Mucosa of descending colon (tissue), 3 donors: ENCODE measurements at regions not wholly inside any gene's neighbourhood (a gene's known extent, or its start where the extent isn't known, plus 50 kb on each side); places are given as distances from the start of the nearest gene placed in this dataset.

Experiments
- ATAC-seq: fragments of 200-7000 bp; cut with Tn5 transposase; one replicate; pipeline ENCODE4 v1.9.1; 2020; ENCODE audit warnings: mild to moderate bottlenecking, moderate library complexity
- DNase-seq, 3 donors: peaks; one replicate each; pipeline ENCODE4 v3.0.0-alpha.2; 2020
- H3K36me3 ChIP-seq: fragments of 200-600 bp; one replicate; pipeline ENCODE4 v1.8.0; 2021; ENCODE audit warnings: low read depth, mild to moderate bottlenecking
- H3K4me1 ChIP-seq: fragments of 200-600 bp; one replicate; pipeline ENCODE4 v1.8.0; 2021; ENCODE audit warnings: low read depth, mild to moderate bottlenecking
- H3K4me3 ChIP-seq: fragments of 200-600 bp; one replicate; pipeline ENCODE4 v1.8.0; 2021; ENCODE audit warnings: mild to moderate bottlenecking
- H3K9me3 ChIP-seq: fragments of 200-600 bp; one replicate; pipeline ENCODE4 v1.8.0; 2021; ENCODE audit warnings: mild to moderate bottlenecking
- intact Hi-C, 2 donors: fragments of 100-400 bp; cut with DNase I in 1 of 2; cut with micrococcal nuclease in 1 of 2; formaldehyde crosslinking; loops; one replicate each; pipeline versions ENCODE4 v1.11.0 to v1.11.1; 2022; cut with DNase I, micrococcal nuclease
- TF ChIP-seq, protein P1 (sequence below): fragments of 200-600 bp; IDR thresholded peaks from one replicate; pipeline ENCODE4 v1.8.0; 2022; ENCODE audit warnings: antibody characterized with exemption, mild to moderate bottlenecking
- donor health status: DM: no; HTN: no; CAD: no; lungs with moderate emphysema.
- donor health status: DM: no; HTN: no; CAD: no.
- donor health status: DM: no; HTN: yes; CAD: no.

DNA sequence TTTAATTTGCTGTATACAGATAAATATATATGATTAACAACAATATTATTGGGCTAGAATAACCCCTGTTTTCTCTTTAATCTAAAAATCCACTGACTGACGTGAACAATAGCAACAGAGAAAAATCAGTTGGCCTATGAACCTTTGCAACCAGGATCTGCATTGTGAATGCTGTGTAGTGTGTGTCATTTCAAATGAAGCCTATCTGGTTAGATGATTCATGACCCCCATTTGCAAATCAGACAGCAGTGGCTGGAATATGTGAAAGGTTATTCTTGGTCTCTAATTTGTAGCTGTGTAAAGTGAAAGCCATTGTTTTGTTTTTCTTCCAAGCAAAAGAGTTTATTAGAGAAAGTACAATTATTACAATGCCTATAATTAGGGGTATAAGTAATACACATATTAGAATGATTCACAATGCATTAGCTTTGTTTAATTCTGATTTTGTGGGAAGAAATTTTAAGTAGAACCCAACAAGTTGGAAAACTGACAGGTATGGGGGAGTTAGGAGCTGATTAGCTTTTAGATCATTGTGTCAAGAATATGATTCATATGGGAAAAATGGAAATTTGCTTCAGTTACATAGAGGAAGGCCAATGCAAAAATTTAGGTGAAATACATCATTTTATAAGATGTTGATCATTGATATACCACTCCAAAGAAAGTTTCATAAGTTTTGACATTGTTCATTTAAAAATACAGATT is 1362.2 kb upstream of the TMEFF2 start:
- Histone ChIP-seq H3K4me3 (no peak overlapping the region), H3K4me1 (no peaks in the 10 kb centered on the region), H3K36me3 (no peaks in the 10 kb centered on the region), H3K9me3 (no peaks in the 10 kb centered on the region)
- TF ChIP-seq, protein P1, sequence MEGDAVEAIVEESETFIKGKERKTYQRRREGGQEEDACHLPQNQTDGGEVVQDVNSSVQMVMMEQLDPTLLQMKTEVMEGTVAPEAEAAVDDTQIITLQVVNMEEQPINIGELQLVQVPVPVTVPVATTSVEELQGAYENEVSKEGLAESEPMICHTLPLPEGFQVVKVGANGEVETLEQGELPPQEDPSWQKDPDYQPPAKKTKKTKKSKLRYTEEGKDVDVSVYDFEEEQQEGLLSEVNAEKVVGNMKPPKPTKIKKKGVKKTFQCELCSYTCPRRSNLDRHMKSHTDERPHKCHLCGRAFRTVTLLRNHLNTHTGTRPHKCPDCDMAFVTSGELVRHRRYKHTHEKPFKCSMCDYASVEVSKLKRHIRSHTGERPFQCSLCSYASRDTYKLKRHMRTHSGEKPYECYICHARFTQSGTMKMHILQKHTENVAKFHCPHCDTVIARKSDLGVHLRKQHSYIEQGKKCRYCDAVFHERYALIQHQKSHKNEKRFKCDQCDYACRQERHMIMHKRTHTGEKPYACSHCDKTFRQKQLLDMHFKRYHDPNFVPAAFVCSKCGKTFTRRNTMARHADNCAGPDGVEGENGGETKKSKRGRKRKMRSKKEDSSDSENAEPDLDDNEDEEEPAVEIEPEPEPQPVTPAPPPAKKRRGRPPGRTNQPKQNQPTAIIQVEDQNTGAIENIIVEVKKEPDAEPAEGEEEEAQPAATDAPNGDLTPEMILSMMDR, result no peak
- intact Hi-C loops, result no loop called here
- no peak for ATAC-seq
- DNase-seq, result no peak

DNA sequence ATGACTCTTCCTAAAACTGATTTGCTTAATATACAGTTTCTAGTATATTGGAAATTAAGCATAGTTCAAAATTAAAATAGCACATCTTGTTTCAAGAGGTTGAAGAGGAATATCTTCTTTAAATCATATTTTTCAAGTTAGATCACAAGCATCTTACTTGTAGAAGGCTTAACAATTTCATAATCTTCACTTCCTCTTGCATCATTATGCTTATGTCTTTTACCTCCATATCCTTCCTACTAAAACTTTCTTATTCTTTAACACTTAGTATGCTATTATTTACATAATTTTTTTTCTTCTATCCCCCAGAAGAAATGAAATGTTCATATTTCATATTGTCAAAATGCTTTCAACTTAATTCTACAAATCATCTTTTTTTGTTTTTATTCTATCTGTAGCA is 1354.9 kb upstream of the TMEFF2 start:
- DNase-seq (no peak), ATAC-seq (no peak)
- Histone ChIP-seq H3K4me3 (no peak overlapping the region), H3K36me3 (no peaks in the 10 kb centered on the region), H3K4me1 (no peaks in the 10 kb centered on the region), H3K9me3 (no peaks in the 10 kb centered on the region)
- TF ChIP-seq, protein P1, result no peak
- intact Hi-C loops, result no loop called here

DNA sequence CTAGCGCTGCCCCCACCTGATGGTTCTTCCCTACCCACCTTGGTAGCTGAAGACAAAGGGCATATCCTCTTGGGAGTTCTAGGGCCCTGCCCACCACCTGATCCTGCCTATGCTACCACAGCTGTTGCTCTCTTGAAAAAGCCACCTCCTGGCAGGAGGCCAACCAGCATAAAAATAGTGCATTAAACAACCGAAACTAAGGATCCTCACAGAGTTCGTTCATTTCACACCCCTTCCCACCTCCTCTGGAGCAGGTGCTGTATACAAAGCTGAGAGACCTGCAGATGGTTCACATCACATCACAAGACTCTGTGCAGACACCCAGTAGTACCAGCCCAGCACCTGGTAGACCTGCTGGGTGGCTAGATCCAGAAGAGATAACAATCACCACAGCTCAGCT is 1348.0 kb upstream of the TMEFF2 start:
- DNase-seq, result no peak
- intact Hi-C loops, result no loop called here
- no peaks in the 10 kb centered on the region for H3K36me3 ChIP-seq
- H3K9me3 ChIP-seq, result no peaks in the 10 kb centered on the region
- H3K4me3 ChIP-seq, result no peak overlapping the region
- no peaks in the 10 kb centered on the region for H3K4me1 ChIP-seq
- TF ChIP-seq, protein P1, result no peak
- ATAC-seq, result no peak

DNA sequence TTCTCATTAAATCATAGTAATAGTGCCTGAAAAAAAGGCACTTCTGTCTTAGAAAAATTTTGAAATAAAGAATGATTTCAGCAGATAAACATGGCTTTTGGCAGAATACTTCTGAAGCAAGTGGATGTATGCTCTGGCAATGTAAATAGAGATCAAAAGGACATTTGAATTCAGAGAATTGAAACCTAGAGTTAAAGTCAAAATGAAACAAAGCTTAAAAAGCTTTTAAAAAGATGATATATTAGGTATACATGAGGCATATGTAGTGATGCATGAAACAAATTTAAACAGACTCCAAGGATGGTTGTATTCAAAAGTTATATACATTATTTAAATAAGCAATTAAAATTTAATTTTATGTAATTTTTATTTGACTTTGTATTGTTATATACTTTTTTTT is 1344.5 kb upstream of the TMEFF2 start:
- no peak for DNase-seq
- no peak overlapping the region for H3K4me3 ChIP-seq
- no peaks in the 10 kb centered on the region for H3K9me3 ChIP-seq
- no peaks in the 10 kb centered on the region for H3K4me1 ChIP-seq
- ATAC-seq, result no peak
- TF ChIP-seq, protein P1, result no peak
- H3K36me3 ChIP-seq, result no peaks in the 10 kb centered on the region
- intact Hi-C loops, result no loop called here

DNA sequence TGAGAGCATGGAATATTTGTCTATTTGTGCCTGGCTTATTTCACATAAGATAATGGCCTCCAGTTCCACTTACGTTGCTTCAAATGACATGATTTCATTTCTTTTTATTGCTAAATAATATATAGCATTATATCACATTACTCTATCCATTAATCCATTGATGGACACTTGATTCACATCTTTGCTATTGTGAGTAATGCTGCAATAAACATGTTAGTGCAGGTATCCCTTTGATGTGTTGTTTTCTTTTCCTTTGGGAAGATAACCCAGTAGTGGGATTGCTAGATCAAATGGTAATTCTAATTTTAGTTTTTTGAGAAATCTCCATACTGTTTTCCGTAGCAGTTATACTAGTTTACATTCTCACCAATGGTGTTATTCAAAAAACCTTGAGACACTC is 1343.3 kb upstream of the TMEFF2 start:
- no peak for ATAC-seq
- TF ChIP-seq, protein P1, result no peak

DNA sequence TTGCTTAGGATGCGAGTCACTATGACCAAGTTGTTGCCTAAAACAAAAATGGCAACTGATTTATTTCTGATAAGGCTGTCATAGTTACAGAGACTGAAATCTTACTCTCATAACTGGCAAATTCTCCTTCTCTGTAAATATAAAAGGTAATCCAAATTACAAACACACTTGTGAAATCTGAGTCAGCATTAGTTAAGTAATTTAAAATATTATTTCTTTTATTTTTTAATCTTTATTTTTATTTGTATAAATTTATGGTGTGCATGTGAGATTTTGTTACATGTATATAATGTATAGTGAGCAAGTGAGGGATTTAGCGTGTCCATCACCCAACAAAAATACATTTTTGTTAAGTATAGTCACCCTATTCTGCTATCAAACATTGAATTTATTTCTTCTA is 1342.8 kb upstream of the TMEFF2 start:
- H3K36me3 ChIP-seq, result no peaks in the 10 kb centered on the region
- H3K4me3 ChIP-seq, result no peak overlapping the region
- TF ChIP-seq, protein P1, result no peak
- no peak for ATAC-seq
- no peaks in the 10 kb centered on the region for H3K9me3 ChIP-seq
- no peak for DNase-seq
- intact Hi-C loops, result no loop called here
- no peaks in the 10 kb centered on the region for H3K4me1 ChIP-seq

More for the DNA sequence above, 1343.3 kb upstream of the TMEFF2 start:
- Histone ChIP-seq H3K36me3 (no peaks in the 10 kb centered on the region), H3K9me3 (no peaks in the 10 kb centered on the region), H3K4me1 (no peaks in the 10 kb centered on the region), H3K4me3 (no peak overlapping the region)
- intact Hi-C loops, result no loop called here
- DNase-seq, result no peak
